ENCODE measurements at regions not wholly inside any gene's neighbourhood (a gene's known extent, or its start where the extent isn't known, plus 50 kb on each side); places are given as distances from the start of the nearest gene placed in this dataset.

- H3K27ac ChIP-seq (ENCODE audit: low read depth in 1 of 2, low read length in 2 of 2), result no peak overlapping the region
- no peaks in the 10 kb centered on the region for H3K4me1 Mint-ChIP-seq
- WGBS (ENCODE audit: insufficient coverage), result no CpG with 5 or more reads among the region's 2 CpGs
These were observed 449.1 kb downstream of the FAM133A start for GRCh38 chrX:94123062-94123461.

GRCh38 chrX:94162971-94163370 lies 489.0 kb downstream of the FAM133A start:
- H3K4me3 ChIP-seq (replicated peaks in 1 of 3; ENCODE audit: low read depth in 2 of 3, low read length in 3 of 3), result no peak overlapping the region
- H3K4me3 Mint-ChIP-seq, result no peak overlapping the region
- H3K27ac ChIP-seq (ENCODE audit: low read depth in 1 of 2, low read length in 2 of 2), result no peak overlapping the region
- H3K79me2 ChIP-seq (ENCODE audit: insufficient read depth, low read length), result no peaks in the 10 kb centered on the region
- no peak for TF ChIP-seq CTCF (IDR thresholded peaks at IDR 0.05)
- H3K9me3 ChIP-seq (replicated peaks in 1 of 2; ENCODE audit: control insufficient read depth in 1 of 2, insufficient read depth in 1 of 2, low read length in 2 of 2), result no peaks in the 10 kb centered on the region
- H3K4me1 ChIP-seq (ENCODE audit: control insufficient read depth in 1 of 2, insufficient read depth in 2 of 2, low read length in 2 of 2), result no peaks in the 10 kb centered on the region
- H2AFZ ChIP-seq (ENCODE audit: insufficient read depth, low read depth, low read length, poor library complexity, severe bottlenecking), result no peak overlapping the region
- no peak overlapping the region for H3K27ac Mint-ChIP-seq
- no peak overlapping the region for H3K9ac ChIP-seq (ENCODE audit: insufficient read depth, low read length, poor library complexity, severe bottlenecking)
- H3K9me3 Mint-ChIP-seq, result peaks cover 0 to 3% (median 0%) of the 10 kb centered on the region in 7 donors
- H3K27me3 Mint-ChIP-seq (ENCODE audit: low read depth in 3 of 3), result no peaks in the 10 kb centered on the region
- H4K20me1 ChIP-seq (ENCODE audit: insufficient read depth, low read length), result no peaks in the 10 kb centered on the region
- no peak overlapping the region for H3K4me2 ChIP-seq (replicated peaks; ENCODE audit: extremely low read depth, low read length, poor library complexity, severe bottlenecking)
- no peaks in the 10 kb centered on the region for H3K4me1 Mint-ChIP-seq
- H3K36me3 Mint-ChIP-seq, result no peaks in the 10 kb centered on the region
- intact Hi-C loops (cut with micrococcal nuclease), result no loop called here
- no peak for DNase-seq
- no peaks in the 10 kb centered on the region for H3K36me3 ChIP-seq (replicated peaks in 1 of 2; ENCODE audit: control insufficient read depth in 1 of 2, insufficient read depth in 2 of 2, low read length in 2 of 2)
- no CpG with 5 or more reads among the region's 2 CpGs for WGBS (ENCODE audit: insufficient coverage)
- no peaks in the 10 kb centered on the region for H3K27me3 ChIP-seq (ENCODE audit: control insufficient read depth in 2 of 2, insufficient read depth in 2 of 2, low read length in 2 of 2)

More at GRCh38 chrX:94123062-94123461, 449.1 kb downstream of the FAM133A start:
- TF ChIP-seq CTCF (IDR thresholded peaks at IDR 0.05), result no peak
- Histone ChIP-seq H3K27me3 (ENCODE audit: control insufficient read depth in 2 of 2, insufficient read depth in 2 of 2, low read length in 2 of 2) (no peaks in the 10 kb centered on the region), H3K36me3 (replicated peaks in 1 of 2; ENCODE audit: control insufficient read depth in 1 of 2, insufficient read depth in 2 of 2, low read length in 2 of 2) (no peaks in the 10 kb centered on the region), H3K4me2 (replicated peaks; ENCODE audit: extremely low read depth, low read length, poor library complexity, severe bottlenecking) (no peak overlapping the region), H3K79me2 (ENCODE audit: insufficient read depth, low read length) (no peaks in the 10 kb centered on the region), H3K9me3 (replicated peaks in 1 of 2; ENCODE audit: control insufficient read depth in 1 of 2, insufficient read depth in 1 of 2, low read length in 2 of 2) (peaks cover 0 to 6% of the 10 kb centered on the region in 2 donors), H3K9ac (ENCODE audit: insufficient read depth, low read length, poor library complexity, severe bottlenecking) (no peak overlapping the region), H3K4me3 (replicated peaks in 1 of 3; ENCODE audit: low read depth in 2 of 3, low read length in 3 of 3) (no peak overlapping the region), H3K4me1 (ENCODE audit: control insufficient read depth in 1 of 2, insufficient read depth in 2 of 2, low read length in 2 of 2) (no peaks in the 10 kb centered on the region), H2AFZ (ENCODE audit: insufficient read depth, low read depth, low read length, poor library complexity, severe bottlenecking) (no peak overlapping the region), H4K20me1 (ENCODE audit: insufficient read depth, low read length) (no peaks in the 10 kb centered on the region)
- H3K36me3 Mint-ChIP-seq, result no peaks in the 10 kb centered on the region
- intact Hi-C loops (cut with micrococcal nuclease), result no loop called here
- no peak overlapping the region for H3K27ac Mint-ChIP-seq
- DNase-seq, result no peak
- peaks cover 0 to 3% (median 0%) of the 10 kb centered on the region in 3 donors for H3K27me3 Mint-ChIP-seq (ENCODE audit: low read depth in 3 of 3)
- no peak overlapping the region for H3K4me3 Mint-ChIP-seq
- H3K9me3 Mint-ChIP-seq, result peaks cover 0 to 4% (median 0%) of the 10 kb centered on the region in 7 donors

Measured in CD14-positive monocyte (primary cell).